Duodenal mucosa (tissue), 2 donors: ENCODE measurements at regions not wholly inside any gene's neighbourhood (a gene's known extent, or its start where the extent isn't known, plus 50 kb on each side); places are given as distances from the start of the nearest gene placed in this dataset.

ENCODE experiments used
- H3K27ac ChIP-seq: one replicate; pipeline ENCODE4 v1.7.0; 2013; ENCODE audit warnings: low read depth, low read length
- H3K27me3 ChIP-seq, 2 donors: one replicate each; pipeline ENCODE4 v1.7.0; 2013; ENCODE audit warnings: low read length in 2 of 2, control low read depth in 1 of 2; ENCODE audit not compliant: insufficient read depth in 2 of 2, control insufficient read depth in 1 of 2
- H3K36me3 ChIP-seq, 2 donors: one replicate each; pipeline ENCODE4 v1.7.0; 2013; ENCODE audit warnings: low read length in 2 of 2, control low read depth in 1 of 2; ENCODE audit not compliant: insufficient read depth in 2 of 2, control insufficient read depth in 1 of 2
- H3K4me1 ChIP-seq, 2 donors: one replicate each; pipeline ENCODE4 v1.7.0; 2013; ENCODE audit warnings: low read length in 2 of 2, control low read depth in 1 of 2; ENCODE audit not compliant: insufficient read depth in 2 of 2, control insufficient read depth in 1 of 2
- H3K4me3 ChIP-seq, 2 donors: one replicate each; pipeline ENCODE4 v1.7.0; 2013; ENCODE audit warnings: low read length in 2 of 2, low read depth in 1 of 2
- H3K9ac ChIP-seq, 2 donors: one replicate each; pipeline ENCODE4 v1.7.0; 2013; ENCODE audit warnings: low read length in 2 of 2, low read depth in 1 of 2
- H3K9me3 ChIP-seq, 2 donors: one replicate each; pipeline ENCODE4 v1.7.0; 2013; ENCODE audit warnings: low read length in 2 of 2, control low read depth in 1 of 2; ENCODE audit not compliant: control insufficient read depth in 1 of 2

- H3K4me3 ChIP-seq: no peak overlapping the region
Measured at GRCh38 chr17:13143001-13143400, 125.2 kb upstream of the ELAC2 start.

GRCh38 chr17:13140750-13141149, 122.9 kb upstream of the ELAC2 start:
- H3K4me3 ChIP-seq: no peak overlapping the region
- no peak overlapping the region for H3K9ac ChIP-seq
- H3K9me3 ChIP-seq: peaks cover 0 to 9% of the 10 kb centered on the region in 2 donors
- no peaks in the 10 kb centered on the region for H3K36me3 ChIP-seq
- no peaks in the 10 kb centered on the region for H3K27me3 ChIP-seq
- H3K4me1 ChIP-seq: no peaks in the 10 kb centered on the region
- H3K27ac ChIP-seq: no peak overlapping the region

More at GRCh38 chr17:13143001-13143400, 125.2 kb upstream of the ELAC2 start:
- H3K36me3 ChIP-seq: no peaks in the 10 kb centered on the region
- H3K27me3 ChIP-seq: no peaks in the 10 kb centered on the region
- no peaks in the 10 kb centered on the region for H3K4me1 ChIP-seq
- H3K9me3 ChIP-seq: peaks cover 0 to 9% of the 10 kb centered on the region in 2 donors
- no peak overlapping the region for H3K9ac ChIP-seq
- no peak overlapping the region for H3K27ac ChIP-seq

GRCh38 chr17:13135506-13135905, 117.7 kb upstream of the ELAC2 start:
- Histone ChIP-seq H3K4me1 (no peaks in the 10 kb centered on the region), H3K4me3 (no peak overlapping the region), H3K27ac (no peak overlapping the region), H3K27me3 (no peaks in the 10 kb centered on the region), H3K36me3 (no peaks in the 10 kb centered on the region), H3K9ac (no peak overlapping the region), H3K9me3 (peaks cover 0 to 9% of the 10 kb centered on the region in 2 donors)

GRCh38 chr17:13134076-13134475, 116.2 kb upstream of the ELAC2 start:
- H3K4me3 ChIP-seq: no peak overlapping the region
- H3K9me3 ChIP-seq: peaks cover 0 to 6% of the 10 kb centered on the region in 2 donors
- no peaks in the 10 kb centered on the region for H3K27me3 ChIP-seq
- H3K27ac ChIP-seq: no peak overlapping the region
- H3K36me3 ChIP-seq: no peaks in the 10 kb centered on the region
- no peaks in the 10 kb centered on the region for H3K4me1 ChIP-seq
- H3K9ac ChIP-seq: no peak overlapping the region

- Histone ChIP-seq H3K27me3 (no peaks in the 10 kb centered on the region), H3K36me3 (no peaks in the 10 kb centered on the region), H3K27ac (no peak overlapping the region), H3K4me1 (no peaks in the 10 kb centered on the region), H3K9ac (no peak overlapping the region), H3K9me3 (no peaks in the 10 kb centered on the region), H3K4me3 (no peak overlapping the region)
Measured at GRCh38 chr17:13131225-13131624, 113.4 kb upstream of the ELAC2 start.

GRCh38 chr17:13129356-13129755, 111.5 kb upstream of the ELAC2 start:
- Histone ChIP-seq H3K36me3 (no peaks in the 10 kb centered on the region), H3K27me3 (no peaks in the 10 kb centered on the region), H3K9ac (no peak overlapping the region), H3K9me3 (no peaks in the 10 kb centered on the region), H3K27ac (no peak overlapping the region), H3K4me1 (no peaks in the 10 kb centered on the region), H3K4me3 (no peak overlapping the region)

- H3K27me3 ChIP-seq: no peaks in the 10 kb centered on the region
- no peak overlapping the region for H3K4me3 ChIP-seq
- H3K4me1 ChIP-seq: no peaks in the 10 kb centered on the region
- H3K36me3 ChIP-seq: no peaks in the 10 kb centered on the region
- no peak overlapping the region for H3K27ac ChIP-seq
- H3K9ac ChIP-seq: no peak overlapping the region
- no peaks in the 10 kb centered on the region for H3K9me3 ChIP-seq
Measured at GRCh38 chr17:13128676-13129075, 110.8 kb upstream of the ELAC2 start.

GRCh38 chr17:13127921-13128602, 110.2 kb upstream of the ELAC2 start:
- Histone ChIP-seq H3K4me1 (no peaks in the 10 kb centered on the region), H3K36me3 (no peaks in the 10 kb centered on the region), H3K9me3 (no peaks in the 10 kb centered on the region), H3K4me3 (no peak overlapping the region), H3K9ac (no peak overlapping the region), H3K27ac (no peak overlapping the region), H3K27me3 (no peaks in the 10 kb centered on the region)

- Histone ChIP-seq H3K36me3 (no peaks in the 10 kb centered on the region), H3K27me3 (no peaks in the 10 kb centered on the region), H3K4me3 (no peak overlapping the region), H3K9ac (no peak overlapping the region), H3K27ac (no peak overlapping the region), H3K4me1 (no peaks in the 10 kb centered on the region), H3K9me3 (no peaks in the 10 kb centered on the region)
Measured at GRCh38 chr17:13120864-13121263, 103.0 kb upstream of the ELAC2 start.

GRCh38 chr17:13118311-13118710, 100.5 kb upstream of the ELAC2 start:
- Histone ChIP-seq H3K27ac (no peak overlapping the region), H3K4me3 (no peak overlapping the region)

More at GRCh38 chr17:13118311-13118710, 100.5 kb upstream of the ELAC2 start:
- Histone ChIP-seq H3K9ac (no peak overlapping the region), H3K9me3 (no peaks in the 10 kb centered on the region), H3K27me3 (no peaks in the 10 kb centered on the region), H3K36me3 (no peaks in the 10 kb centered on the region), H3K4me1 (no peaks in the 10 kb centered on the region)
